ENCODE measurements at regions not wholly inside any gene's neighbourhood (a gene's known extent, or its start where the extent isn't known, plus 50 kb on each side); places are given as distances from the start of the nearest gene placed in this dataset.

GRCh38 chr6:143614235-143614634, 63.5 kb upstream of the PHACTR2 start:
- no peak overlapping the region for H3K4me3 ChIP-seq (ENCODE audit: low read depth, low read length)
- TF ChIP-seq, protein P1, sequence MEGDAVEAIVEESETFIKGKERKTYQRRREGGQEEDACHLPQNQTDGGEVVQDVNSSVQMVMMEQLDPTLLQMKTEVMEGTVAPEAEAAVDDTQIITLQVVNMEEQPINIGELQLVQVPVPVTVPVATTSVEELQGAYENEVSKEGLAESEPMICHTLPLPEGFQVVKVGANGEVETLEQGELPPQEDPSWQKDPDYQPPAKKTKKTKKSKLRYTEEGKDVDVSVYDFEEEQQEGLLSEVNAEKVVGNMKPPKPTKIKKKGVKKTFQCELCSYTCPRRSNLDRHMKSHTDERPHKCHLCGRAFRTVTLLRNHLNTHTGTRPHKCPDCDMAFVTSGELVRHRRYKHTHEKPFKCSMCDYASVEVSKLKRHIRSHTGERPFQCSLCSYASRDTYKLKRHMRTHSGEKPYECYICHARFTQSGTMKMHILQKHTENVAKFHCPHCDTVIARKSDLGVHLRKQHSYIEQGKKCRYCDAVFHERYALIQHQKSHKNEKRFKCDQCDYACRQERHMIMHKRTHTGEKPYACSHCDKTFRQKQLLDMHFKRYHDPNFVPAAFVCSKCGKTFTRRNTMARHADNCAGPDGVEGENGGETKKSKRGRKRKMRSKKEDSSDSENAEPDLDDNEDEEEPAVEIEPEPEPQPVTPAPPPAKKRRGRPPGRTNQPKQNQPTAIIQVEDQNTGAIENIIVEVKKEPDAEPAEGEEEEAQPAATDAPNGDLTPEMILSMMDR (conservative IDR thresholded peaks at IDR 0.05; ENCODE audit: low read depth, low read length) = no peak
- no peak for DNase-seq (ENCODE audit: low read depth)

GRCh38 chr6:143613749-143614148, 64.0 kb upstream of the PHACTR2 start:
- H3K4me3 ChIP-seq (ENCODE audit: low read depth, low read length) = no peak overlapping the region
- TF ChIP-seq, protein P1 (conservative IDR thresholded peaks at IDR 0.05; ENCODE audit: low read depth, low read length) = no peak
- no peak for DNase-seq (ENCODE audit: low read depth)

DNA sequence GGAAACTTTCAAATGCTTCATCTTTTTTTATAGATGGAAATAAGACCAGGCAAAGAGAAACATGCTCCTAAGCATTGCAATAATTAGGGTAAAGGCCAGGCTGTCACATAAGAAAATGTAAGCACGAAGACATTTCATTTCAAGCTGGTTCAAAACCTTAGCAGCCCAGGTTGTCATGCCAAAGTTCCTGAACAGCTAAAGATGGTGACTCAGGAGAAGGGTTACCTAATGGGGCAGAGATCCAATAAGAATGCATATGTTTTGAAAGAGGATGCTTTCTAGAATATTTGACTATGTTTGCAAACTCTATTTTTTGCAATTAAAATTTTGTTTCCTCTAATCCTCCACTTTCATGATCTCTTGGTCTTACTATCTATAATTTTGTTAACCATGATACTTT, 65.6 kb upstream of the PHACTR2 start:
- H3K4me3 ChIP-seq (ENCODE audit: low read depth, low read length) = no peak overlapping the region
- DNase-seq (ENCODE audit: low read depth) = no peak
- TF ChIP-seq, protein P1 (conservative IDR thresholded peaks at IDR 0.05; ENCODE audit: low read depth, low read length) = no peak

GRCh38 chr6:143611580-143611979, 66.2 kb upstream of the PHACTR2 start:
- H3K4me3 ChIP-seq (ENCODE audit: low read depth, low read length) = no peak overlapping the region
- no peak for DNase-seq (ENCODE audit: low read depth)
- TF ChIP-seq, protein P1 (conservative IDR thresholded peaks at IDR 0.05; ENCODE audit: low read depth, low read length) = no peak

DNA sequence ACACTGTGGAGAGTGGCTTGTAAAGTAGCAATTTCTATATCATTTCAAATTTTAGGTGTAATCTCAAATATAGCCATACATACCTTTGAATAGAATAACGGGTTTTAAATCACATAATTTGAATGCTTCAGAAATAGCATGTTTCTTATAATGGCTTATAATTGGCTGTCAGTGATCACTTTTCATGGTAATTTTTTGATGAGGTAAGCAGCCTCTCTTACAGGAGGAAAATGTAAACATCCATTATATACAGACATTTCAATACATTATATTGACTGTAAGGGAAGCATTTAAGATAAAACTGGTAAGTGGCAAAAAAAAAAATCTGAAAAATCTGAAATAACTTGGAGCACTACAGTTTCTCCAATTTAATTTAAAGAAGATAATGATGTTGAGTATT, 67.8 kb upstream of the PHACTR2 start:
- H3K4me3 ChIP-seq (ENCODE audit: low read depth, low read length) = no peak overlapping the region
- DNase-seq (ENCODE audit: low read depth) = no peak
- TF ChIP-seq, protein P1 (conservative IDR thresholded peaks at IDR 0.05; ENCODE audit: low read depth, low read length) = no peak

- no peak for DNase-seq (ENCODE audit: low read depth)
- TF ChIP-seq, protein P1 (conservative IDR thresholded peaks at IDR 0.05; ENCODE audit: low read depth, low read length) = no peak
Observed at GRCh38 chr6:143609501-143609900, 68.3 kb upstream of the PHACTR2 start.

GRCh38 chr6:143608906-143609305, 68.9 kb upstream of the PHACTR2 start:
- no peak for DNase-seq (ENCODE audit: low read depth)
- TF ChIP-seq, protein P1 (conservative IDR thresholded peaks at IDR 0.05; ENCODE audit: low read depth, low read length) = no peak
- H3K4me3 ChIP-seq (ENCODE audit: low read depth, low read length) = no peak overlapping the region

More at GRCh38 chr6:143609501-143609900, 68.3 kb upstream of the PHACTR2 start:
- H3K4me3 ChIP-seq (ENCODE audit: low read depth, low read length) = no peak overlapping the region
